ENCODE measurements at regions not wholly inside any gene's neighbourhood (a gene's known extent, or its start where the extent isn't known, plus 50 kb on each side); places are given as distances from the start of the nearest gene placed in this dataset.

GRCh38 chr2:195124391-195125079 is 532.5 kb upstream of the SLC39A10 start:
- TF ChIP-seq CTCF (IDR thresholded peaks at IDR 0.05; ENCODE audit: low read length) (no peak), EZH2phosphoT487 (IDR thresholded peaks at IDR 0.05; ENCODE audit: low read length) (no peak)
